Astrocyte of the cerebellum (primary cell): ENCODE measurements at regions not wholly inside any gene's neighbourhood (a gene's known extent, or its start where the extent isn't known, plus 50 kb on each side); places are given as distances from the start of the nearest gene placed in this dataset.

ENCODE experiments used
- DNase-seq: peaks from one replicate; pipeline ENCODE4 v3.0.0-alpha.2; 2011; ENCODE audit warnings: low read depth
- H3K4me3 ChIP-seq: 2 replicates; pipeline ENCODE4 v1.5.1; 2011; ENCODE audit warnings: mild to moderate bottlenecking, low read depth, low read length, moderate library complexity
- CTCF ChIP-seq: IDR thresholded peaks from 2 replicates; pipeline ENCODE4 v1.5.1; 2012; ENCODE audit warnings: low read length, low read depth, moderate library complexity, mild to moderate bottlenecking; ENCODE audit errors: missing control alignments
- in situ Hi-C: cut with HindIII; loops from 2 replicates; pipeline ENCODE4 v1.10.0; 2017; ENCODE audit warnings: low sequenced_read_pairs

GRCh38 chr6:51016489-51016888, 197.8 kb downstream of the TFAP2B start:
- in situ Hi-C loops = no loop called here
- TF ChIP-seq CTCF = no peak
- no peak overlapping the region for H3K4me3 ChIP-seq
- no peak for DNase-seq

GRCh38 chr6:51019806-51020205, 201.1 kb downstream of the TFAP2B start:
- in situ Hi-C loops = no loop called here
- no peak for TF ChIP-seq CTCF
- H3K4me3 ChIP-seq = no peak overlapping the region
- DNase-seq = no peak

GRCh38 chr6:51021171-51021570, 202.5 kb downstream of the TFAP2B start:
- in situ Hi-C loops = no loop called here
- H3K4me3 ChIP-seq = no peak overlapping the region
- no peak for TF ChIP-seq CTCF
- no peak for DNase-seq

- no peak overlapping the region for H3K4me3 ChIP-seq
- in situ Hi-C loops = no loop called here
- no peak for TF ChIP-seq CTCF
- no peak for DNase-seq
Observed at GRCh38 chr6:51024126-51024525, 205.5 kb downstream of the TFAP2B start.

- no peak for TF ChIP-seq CTCF
- DNase-seq = no peak
- in situ Hi-C loops = no loop called here
- no peak overlapping the region for H3K4me3 ChIP-seq
Observed at GRCh38 chr6:51025082-51025777, 206.6 kb downstream of the TFAP2B start.

GRCh38 chr6:51027283-51028065, 208.8 kb downstream of the TFAP2B start:
- no peak overlapping the region for H3K4me3 ChIP-seq
- in situ Hi-C loops = no loop called here
- no peak for DNase-seq
- TF ChIP-seq CTCF = no peak
